Activated CD8-positive, alpha-beta memory T cell treated with anti-CD3 and anti-CD28 coated beads for 4 hours (primary cell): ENCODE measurements at regions not wholly inside any gene's neighbourhood (a gene's known extent, or its start where the extent isn't known, plus 50 kb on each side); places are given as distances from the start of the nearest gene placed in this dataset.
"Not testable (repeated sequence)": the region's sequence is repeated elsewhere in the genome, so short reads cannot be mapped to it uniquely, and the experiment has no call there.

ENCODE experiments used
- DNase-seq, 2 donors: peaks; one replicate each; pipeline ENCODE4 v3.0.0-alpha.2; 2020; ENCODE audit warnings: low read depth in 2 of 2

GRCh38 chr5:102554082-102554481 lies 55.3 kb upstream of the SLCO6A1 start:
- no peak for DNase-seq

- DNase-seq = no peak
These were observed 55.9 kb upstream of the SLCO6A1 start for GRCh38 chr5:102554728-102555127.

DNA sequence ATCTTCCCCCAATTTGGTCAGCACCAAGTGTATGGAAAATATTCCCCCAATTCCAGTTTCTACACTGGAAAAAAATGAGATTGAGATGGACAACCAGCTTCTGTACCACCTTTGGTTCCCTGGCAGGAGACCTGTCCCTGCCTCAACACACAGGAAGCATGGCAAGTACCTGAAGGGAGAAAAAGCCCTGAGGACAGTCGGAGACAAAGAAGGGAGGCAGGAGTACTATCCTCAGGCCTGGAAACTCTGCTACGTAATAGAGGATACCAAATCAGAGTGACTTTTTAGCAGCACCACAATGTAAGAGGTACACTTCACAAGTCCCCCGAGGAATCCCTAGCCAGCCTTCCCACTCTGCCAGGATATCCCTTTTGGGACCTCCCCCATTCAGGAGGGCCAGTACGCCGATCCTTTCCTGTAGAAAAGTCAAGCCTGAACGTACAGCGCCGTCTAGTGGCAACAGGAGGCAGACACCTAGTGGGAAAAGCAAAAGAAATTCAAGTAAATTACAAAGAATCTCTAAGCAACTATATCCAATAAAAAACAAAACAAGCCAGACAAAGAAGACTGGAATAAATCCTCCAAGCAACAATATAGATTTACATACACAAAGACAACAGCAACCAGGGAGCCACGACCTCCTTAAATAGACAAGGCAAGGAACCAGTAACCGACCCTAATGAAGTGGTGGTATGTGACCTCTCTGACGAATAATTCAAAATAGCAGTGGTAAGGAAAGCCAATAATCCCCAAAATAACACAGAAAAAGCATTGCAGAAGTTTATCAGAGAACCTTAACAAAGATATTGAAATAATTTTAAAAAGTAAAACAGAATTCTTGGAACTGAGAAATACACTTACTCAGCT lies 63.3 kb upstream of the SLCO6A1 start:
- DNase-seq = no peak

DNA sequence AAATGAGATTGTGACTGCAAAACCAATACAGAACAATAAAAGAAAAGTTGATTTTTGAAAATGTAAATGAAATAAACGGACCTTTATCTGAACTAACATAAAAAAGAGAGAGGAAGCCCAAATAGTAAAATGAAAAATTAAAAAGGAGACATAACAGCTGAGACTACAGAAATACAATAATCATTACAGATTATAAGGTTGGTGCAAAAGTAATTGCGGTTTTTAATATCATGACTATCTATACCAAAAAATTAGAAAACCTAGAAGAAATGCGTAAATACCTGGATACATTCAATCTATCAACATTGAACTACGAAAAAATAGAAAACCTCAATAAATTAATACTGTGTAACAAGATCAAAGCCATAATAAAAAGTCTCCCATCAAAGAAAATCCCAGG lies 71.9 kb upstream of the SLCO6A1 start:
- no peak for DNase-seq

DNA sequence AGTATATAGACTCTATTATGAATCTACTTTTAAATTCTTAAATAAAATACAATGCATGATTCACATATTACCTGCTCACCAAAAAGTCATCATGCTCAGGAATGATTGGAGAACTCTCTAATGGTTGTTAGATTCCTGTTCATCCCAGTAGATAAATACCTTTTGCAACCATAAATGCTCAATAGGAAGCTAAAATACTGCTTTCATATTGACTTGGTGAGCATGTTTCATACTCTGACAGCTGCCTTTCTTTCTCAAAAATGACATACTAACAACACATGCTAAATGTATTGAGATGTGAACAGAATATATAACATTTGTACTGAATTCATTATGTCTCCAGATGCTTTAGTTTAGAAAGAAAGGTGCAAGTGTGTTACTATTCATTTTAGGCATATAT lies 79.6 kb upstream of the SLCO6A1 start:
- no peak for DNase-seq

DNA sequence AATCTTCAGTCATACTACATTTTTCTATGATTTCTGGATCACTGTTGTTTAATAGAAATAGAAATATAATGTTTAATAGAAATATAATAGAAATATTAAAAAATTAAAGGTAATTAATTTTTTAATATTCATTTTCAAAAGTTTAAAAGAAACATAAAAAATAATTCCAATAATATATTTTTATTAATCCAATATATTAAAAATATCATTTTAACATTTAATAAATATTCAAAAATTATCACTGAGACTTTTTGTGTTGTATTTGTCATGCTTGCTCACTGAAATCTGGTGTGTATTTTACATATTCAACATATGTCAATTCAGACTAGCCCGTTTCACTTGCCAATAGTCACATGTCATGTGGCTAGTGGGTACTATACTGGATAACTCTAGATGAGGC lies 80.6 kb upstream of the SLCO6A1 start:
- no peak for DNase-seq

DNA sequence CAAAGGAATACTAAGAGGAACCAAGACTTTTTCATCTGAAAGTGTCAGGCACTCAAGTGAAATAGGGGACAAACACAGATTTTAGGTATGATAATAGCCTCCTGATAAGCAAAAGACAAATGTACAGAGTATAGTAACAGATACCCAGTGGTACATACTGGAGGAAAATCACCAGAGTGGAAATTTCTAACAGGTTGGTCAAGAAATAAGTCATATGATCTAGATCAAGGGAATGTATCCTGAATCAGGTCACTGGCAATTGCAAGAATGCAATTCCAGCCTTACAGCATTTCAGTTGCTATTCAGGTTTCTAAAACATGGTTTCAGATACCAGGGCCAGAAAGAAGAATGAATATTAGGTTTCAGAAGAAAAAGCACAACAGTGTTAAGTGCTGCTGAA lies 82.2 kb upstream of the SLCO6A1 start:
- no peak for DNase-seq

GRCh38 chr5:102582696-102583095 lies 83.9 kb upstream of the SLCO6A1 start:
- DNase-seq = no peak

DNA sequence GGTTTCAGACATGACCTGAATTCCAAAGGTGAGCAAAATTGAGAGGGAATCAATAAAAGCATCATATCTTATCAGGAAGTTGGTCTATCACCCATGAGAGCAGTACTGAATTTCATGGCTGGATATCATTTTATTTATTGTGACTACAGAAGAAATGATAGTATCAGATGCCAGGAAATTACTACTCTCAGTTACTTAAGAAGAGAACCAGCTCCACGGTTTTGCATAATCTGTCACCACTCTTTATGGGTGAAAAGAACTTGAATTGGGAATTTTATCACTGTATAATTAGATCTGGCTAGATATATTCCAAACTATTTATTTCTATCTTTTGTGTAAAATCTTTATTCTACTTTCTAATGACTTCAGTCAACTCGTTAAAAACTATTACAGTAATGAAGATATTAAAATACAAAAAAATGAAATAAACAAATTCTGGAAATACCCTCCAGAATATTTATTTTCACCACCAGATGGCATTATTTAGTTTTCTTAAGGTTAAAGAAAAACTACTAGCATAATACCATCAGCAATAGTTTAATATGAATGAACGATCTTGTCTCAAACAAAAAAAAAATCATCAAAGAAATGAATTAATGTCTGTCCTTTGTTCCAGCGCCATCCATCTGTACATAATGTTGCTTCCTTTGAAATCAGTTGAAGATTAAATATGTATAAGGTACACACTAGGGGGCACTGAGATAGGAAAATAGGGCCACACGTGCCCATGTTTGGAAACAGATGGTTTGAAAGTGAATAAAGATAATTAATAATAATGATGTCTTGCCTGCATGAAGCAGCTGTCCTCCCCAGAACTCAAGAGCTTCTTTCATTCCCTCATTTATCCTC lies 84.7 kb upstream of the SLCO6A1 start:
- no peak for DNase-seq

DNA sequence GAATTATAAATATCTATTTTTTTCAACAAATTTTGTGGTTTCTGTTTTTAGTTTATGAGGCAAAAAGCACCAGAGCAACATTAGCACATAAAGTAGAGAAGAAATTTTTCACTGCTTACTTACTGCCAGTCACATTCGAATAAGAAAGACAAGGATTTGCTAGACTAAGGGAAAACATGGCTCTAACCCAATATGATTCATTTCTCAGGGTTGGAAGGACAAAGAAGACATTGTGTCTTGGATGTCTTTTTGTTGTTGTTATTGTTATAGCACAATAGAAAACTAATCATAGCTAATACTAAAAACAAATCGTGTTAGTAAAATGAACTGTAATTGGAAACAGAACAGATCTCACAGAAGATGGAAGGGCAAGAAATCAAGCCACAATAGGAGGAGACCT lies 90.9 kb upstream of the SLCO6A1 start:
- no peak for DNase-seq

- no peak for DNase-seq
These were observed 91.7 kb upstream of the SLCO6A1 start for GRCh38 chr5:102590467-102590866.

- no peak for DNase-seq
These were observed 92.8 kb upstream of the SLCO6A1 start for GRCh38 chr5:102591650-102592049.

- DNase-seq = not testable (repeated sequence)
These were observed 93.8 kb upstream of the SLCO6A1 start for GRCh38 chr5:102592586-102592985.

- no peak for DNase-seq
These were observed 95.4 kb upstream of the SLCO6A1 start for GRCh38 chr5:102594192-102594591.

- DNase-seq = no peak
These were observed 96.5 kb upstream of the SLCO6A1 start for GRCh38 chr5:102595332-102595731.

- no peak for DNase-seq
These were observed 97.3 kb upstream of the SLCO6A1 start for GRCh38 chr5:102596113-102596512.

- DNase-seq = no peak
These were observed 98.2 kb upstream of the SLCO6A1 start for GRCh38 chr5:102596951-102597350.

- DNase-seq = no peak
These were observed 100.5 kb upstream of the SLCO6A1 start for GRCh38 chr5:102599289-102599688.

DNA sequence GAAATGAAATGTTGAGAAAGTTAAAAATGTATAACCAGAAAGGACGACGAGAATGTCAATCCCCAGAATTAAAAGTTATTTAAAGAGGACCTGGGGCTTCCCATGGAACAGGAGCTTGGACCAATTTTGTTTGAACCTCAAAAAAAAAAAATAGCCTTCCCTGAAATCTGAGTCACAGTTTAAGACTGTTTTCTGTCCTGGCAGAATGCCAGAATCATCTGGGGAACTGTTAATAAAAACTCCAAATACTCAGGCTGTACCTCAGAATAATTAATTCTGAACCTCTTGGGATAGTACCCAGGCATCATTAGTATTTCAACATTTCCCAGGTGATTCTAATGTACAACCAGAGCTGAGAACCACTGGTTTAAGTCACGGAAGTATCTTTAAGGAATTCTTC lies 102.2 kb upstream of the SLCO6A1 start:
- no peak for DNase-seq

DNA sequence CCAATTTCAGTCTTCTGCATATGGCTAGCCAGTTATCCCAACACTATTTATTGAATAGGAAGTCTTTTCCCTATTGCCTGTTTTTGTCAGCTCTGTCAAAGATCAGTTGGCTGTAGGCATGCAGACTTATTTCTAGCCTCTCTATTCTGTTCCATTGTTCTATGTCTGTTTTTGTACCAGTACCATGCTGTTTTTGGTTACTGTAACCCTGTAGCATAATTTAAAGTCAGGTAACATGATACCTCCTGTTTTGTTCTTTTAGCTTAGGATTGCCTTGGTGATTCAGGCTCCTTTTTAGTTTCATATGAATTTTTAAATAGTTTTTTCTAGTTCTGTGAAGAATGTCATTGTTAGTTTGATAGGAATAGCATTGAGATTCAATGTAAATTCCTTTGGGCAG lies 104.9 kb upstream of the SLCO6A1 start:
- DNase-seq = no peak

DNA sequence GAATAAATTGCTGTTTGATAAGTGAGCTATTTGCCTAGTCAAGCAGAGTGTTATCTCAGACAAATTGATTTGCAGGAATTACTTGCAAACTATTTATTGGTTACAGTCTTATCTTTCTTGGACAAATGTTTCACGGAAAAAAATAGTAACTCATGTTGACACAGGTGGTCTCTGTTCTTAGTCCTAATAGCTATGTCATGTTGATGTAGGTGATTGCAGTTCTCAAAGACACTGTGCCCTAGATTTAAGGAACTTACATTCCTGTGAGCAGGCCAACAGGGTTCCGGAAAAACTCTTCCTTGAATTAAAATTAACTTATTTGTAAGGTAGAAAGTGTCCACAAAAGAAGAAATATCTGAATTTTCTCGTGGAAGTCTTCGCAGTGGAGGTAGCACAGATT lies 109.6 kb upstream of the SLCO6A1 start:
- no peak for DNase-seq

DNA sequence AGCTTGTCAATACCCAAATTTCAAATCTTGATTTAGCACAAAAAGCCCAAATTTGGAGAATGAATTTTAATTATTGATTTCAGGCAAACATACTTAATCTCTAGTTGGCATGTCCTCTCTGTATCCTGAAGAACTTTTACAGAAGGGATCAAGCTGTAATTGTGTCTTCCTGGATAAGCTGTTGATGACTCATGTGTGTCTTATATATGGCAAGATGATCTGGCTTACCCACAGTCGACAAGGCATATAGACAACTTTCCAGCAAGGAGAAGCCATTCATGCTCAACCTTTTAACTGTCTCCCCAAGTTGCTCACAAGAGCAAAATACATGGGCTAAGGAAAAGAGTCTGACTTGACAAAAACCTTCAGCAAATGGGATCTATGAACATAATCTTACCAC lies 112.5 kb upstream of the SLCO6A1 start:
- no peak for DNase-seq

- DNase-seq = no peak
These were observed 114.9 kb upstream of the SLCO6A1 start for GRCh38 chr5:102613661-102614060.
